ENCODE measurements at regions not wholly inside any gene's neighbourhood (a gene's known extent, or its start where the extent isn't known, plus 50 kb on each side); places are given as distances from the start of the nearest gene placed in this dataset.

GRCh38 chrX:134172588-134173259, 64.3 kb upstream of the CCDC160 start:
- Histone ChIP-seq H3K4me3 (no peak overlapping the region), H3K4me2 (ENCODE audit: insufficient read depth, low read length) (no peak overlapping the region), H4K20me1 (replicated peaks; ENCODE audit: control insufficient read depth, insufficient read depth, low read length) (no peaks in the 10 kb centered on the region), H3K27ac (ENCODE audit: extremely low read depth, low read depth, low read length) (no peak overlapping the region), H3K4me1 (replicated peaks in 1 of 2; ENCODE audit: control insufficient read depth in 2 of 2, insufficient read depth in 2 of 2, low read length in 2 of 2) (peaks cover 0 to 3% of the 10 kb centered on the region in 2 experiments; a peak in 1 of 5 replicates), H3K9ac (ENCODE audit: insufficient read depth in 1 of 2, low read depth in 2 of 2, low read length in 2 of 2) (no peak overlapping the region), H3K79me2 (ENCODE audit: control insufficient read depth, insufficient read depth, low read length) (no peaks in the 10 kb centered on the region), H3K27me3 (ENCODE audit: control insufficient read depth in 2 of 2, insufficient read depth in 2 of 2, low read length in 2 of 2) (peaks cover 3 to 9% of the 10 kb centered on the region in 2 experiments; a peak in 1 of 5 replicates), H2AFZ (ENCODE audit: low read depth, low read length) (no peak overlapping the region), H3K9me3 (replicated peaks; ENCODE audit: control insufficient read depth, insufficient read depth, low read depth, low read length) (no peaks in the 10 kb centered on the region), H3K36me3 (ENCODE audit: control insufficient read depth, insufficient read depth, low read length) (no peaks in the 10 kb centered on the region), H3K9me1 (ENCODE audit: control insufficient read depth, insufficient read depth, low read length) (no peaks in the 10 kb centered on the region)
- CTCF ChIA-PET (ENCODE audit: low intra/inter-chr PET ratio): no interaction called here
- no peak for TF ChIP-seq CHD7 (IDR thresholded peaks at IDR 0.05; ENCODE audit: low read depth, low read length)
- TF ChIP-seq HDAC3 (IDR thresholded peaks at IDR 0.05; ENCODE audit: borderline replicate concordance, partially characterized antibody): no peak
- no peak for TF ChIP-seq MCM2 (IDR thresholded peaks at IDR 0.05; ENCODE audit: low read depth)
- TF ChIP-seq PCBP1 (IDR thresholded peaks at IDR 0.05; ENCODE audit: low read depth, low read length, poor library complexity, severe bottlenecking): no peak
- no peak for TF ChIP-seq ZNF696 (CRISPR knock-in tag; conservative IDR thresholded peaks at IDR 0.05)
- POLR2A ChIA-PET: no interaction called here
- intact Hi-C loops (cut with micrococcal nuclease): no loop called here
- no TSS peak for BruUV-seq (replicated peaks)
- DNase-seq (ENCODE audit: extremely low read depth in 1 of 4, low spot score in 3 of 4) (no peak), FAIRE-seq (no peak), ATAC-seq (no peak)
- 23% methylated on average over 29 of the region's 51 CpGs for WGBS (ENCODE audit: insufficient coverage, low coverage, missing lambda C conversion rate)
- in situ Hi-C loops (cut with MboI): no loop called here

Data from K562 (cell line).